ENCODE measurements at regions not wholly inside any gene's neighbourhood (a gene's known extent, or its start where the extent isn't known, plus 50 kb on each side); places are given as distances from the start of the nearest gene placed in this dataset.
"Not testable (repeated sequence)": the region's sequence is repeated elsewhere in the genome, so short reads cannot be mapped to it uniquely, and the experiment has no call there.

DNA sequence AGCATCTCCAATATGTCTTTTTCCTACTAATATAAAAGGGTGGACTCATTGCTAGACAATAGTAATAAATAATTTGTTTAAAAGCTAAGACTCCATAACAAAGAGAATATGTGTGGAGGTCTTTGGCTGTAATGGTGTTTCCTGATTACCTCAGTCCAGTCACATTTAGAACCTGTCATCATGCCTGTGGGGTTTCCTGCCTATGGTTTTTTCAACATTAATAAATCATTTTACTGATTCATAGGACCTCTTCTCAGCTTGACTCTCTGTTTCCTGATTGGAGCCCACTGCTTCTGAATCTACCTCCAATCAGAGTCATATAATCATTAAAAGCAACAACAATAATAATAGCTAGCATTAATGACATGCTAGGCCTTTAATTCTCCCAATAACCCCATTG lies 52.4 kb upstream of the GNAI1 start:
- DNase-seq: no peak

DNA sequence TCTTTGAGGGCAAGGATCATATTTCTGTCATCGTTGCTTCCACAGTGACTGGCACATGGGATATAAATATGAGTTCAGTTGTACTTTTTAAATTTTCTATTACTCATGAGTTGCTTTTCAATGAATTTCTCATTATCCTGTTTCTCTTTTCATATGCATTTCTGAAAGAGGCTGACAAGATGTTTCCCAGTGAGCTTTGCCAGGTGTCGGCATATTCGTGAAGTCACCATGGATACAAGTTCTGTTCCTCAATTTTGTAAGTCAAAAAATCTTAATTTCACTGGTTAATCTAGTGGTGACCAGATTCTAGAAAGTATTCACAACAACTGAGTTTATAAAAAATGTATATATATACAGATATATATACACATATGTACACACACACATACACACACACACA lies 55.7 kb upstream of the GNAI1 start:
- DNase-seq: no peak

DNA sequence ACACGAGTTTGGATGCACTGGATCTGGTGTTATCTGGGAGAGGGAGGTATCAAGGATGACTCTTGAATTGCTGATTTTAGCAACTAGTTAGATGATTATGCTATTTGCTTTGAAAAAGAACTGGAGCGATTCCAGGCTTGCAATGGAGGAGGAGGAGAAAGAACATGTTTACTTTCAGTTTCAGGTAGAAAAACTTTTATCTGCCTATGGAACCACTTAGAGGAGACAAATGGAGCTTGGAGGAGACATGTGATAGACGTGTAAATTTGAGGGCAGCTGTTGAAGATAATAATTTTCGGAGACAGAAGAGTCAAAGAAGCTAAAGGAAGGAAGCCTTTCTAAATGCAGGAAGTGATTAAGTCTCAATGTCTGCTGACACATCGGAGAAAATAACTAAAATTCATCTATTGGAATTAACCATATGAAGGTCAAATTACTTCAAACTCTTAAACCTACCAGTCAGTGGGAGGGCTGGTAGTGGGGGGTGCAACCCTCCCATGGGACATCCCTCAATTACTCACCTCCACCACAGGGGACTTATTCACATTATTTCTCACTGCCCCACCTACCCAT lies 56.4 kb upstream of the GNAI1 start:
- peak; percentile 89 for DNase-seq

DNA sequence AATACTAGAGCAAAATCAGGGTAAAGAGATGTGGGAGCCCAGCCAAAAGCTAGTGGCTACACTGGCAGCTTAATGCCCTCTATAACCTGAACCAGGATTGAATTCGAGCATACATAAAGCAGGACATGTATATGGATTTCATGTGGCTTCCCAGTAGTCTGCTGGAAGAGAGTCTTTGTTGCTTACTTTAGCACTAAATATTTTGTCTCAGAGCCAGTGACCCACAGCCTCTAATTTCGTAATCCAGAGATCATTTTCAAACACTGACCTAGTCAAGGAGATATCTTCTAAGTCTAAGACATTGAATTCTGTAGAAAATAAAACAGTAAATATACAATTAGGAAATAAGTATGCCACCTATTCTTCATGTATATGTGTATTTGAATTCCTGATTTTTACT lies 64.2 kb upstream of the GNAI1 start:
- no peak for DNase-seq

DNA sequence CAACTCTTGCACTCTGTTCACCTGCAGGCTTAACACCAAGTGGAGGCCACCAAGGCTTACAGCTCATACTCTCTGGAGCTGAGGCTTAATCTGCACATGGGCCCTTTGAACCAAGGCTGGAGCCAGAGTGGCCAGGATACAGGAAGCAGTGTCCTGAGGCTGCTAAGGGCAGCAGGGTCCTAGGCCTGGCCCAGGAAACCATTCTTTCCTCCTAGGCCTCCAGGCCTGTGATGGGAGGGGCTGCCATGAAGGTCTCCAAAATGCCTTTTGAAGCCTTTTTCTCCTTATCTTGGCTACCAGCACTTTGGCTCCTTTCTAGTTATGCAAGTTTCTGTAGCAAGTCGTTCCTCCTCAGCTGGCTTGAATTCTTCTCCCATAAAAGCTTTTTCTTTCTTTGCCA lies 68.0 kb upstream of the GNAI1 start:
- peak; percentile 64 for DNase-seq

DNA sequence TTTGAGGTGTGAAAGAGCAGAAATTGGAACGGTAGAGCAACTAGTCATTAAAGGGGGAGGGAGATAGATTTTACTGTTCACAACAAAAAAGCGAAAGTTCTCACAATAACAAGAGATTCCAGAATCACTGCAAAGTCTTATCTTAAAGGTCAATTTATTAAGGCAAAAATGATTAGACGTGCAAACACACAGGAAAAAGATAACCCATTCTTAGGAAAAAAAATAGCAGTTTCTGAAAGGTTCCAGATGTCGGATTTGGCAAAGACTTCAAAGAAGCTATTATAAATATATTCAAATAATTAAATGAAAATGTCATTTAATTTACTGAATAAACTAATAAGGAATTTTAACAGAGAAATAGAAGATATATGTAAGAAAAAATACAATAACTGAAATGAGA lies 70.8 kb upstream of the GNAI1 start:
- no peak for DNase-seq

DNA sequence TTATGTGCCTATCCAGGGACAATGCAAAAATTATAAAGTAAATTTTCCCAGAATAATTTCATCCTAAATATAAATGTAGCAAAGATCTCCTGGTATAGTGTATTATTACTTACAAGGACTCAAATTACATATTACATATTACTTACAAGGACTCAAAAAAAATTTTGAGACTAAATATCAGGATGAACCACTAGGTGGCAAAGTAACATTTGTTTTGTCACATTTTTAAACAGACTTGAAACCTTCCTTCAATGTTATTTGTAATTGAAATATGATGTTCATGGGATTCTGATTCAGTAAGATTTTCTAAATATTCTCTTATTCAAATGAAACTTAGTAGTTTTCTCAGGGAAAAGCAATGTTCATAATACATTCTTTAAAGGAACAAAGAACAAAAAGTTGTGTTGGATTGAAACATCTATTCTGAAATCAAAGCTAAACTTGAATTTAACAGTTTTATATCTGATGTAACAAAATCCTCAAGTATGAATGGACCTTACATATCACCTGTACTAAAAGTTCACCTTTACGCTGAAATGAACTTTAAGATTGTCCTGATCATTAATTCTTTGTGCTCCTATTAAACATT lies 74.3 kb upstream of the GNAI1 start:
- peak; percentile 92 for DNase-seq

DNA sequence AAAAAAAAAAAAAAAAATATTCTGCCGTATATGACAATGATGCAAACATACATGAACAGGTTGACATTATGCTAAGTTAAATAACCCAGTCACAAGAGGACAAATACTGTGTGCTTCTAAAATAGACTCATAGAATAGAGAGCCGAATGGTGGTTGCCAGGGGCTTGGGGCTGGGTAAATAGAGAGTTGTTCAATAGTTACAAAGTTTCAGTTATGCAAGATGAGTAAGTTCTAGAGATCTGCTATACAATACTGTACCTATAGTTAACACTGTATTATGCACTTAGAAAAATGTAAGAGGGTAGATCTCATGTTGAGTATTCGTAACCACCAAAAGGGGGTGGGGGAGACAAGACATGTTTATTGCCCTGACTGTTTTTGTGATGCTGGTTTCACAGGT lies 77.1 kb upstream of the GNAI1 start:
- DNase-seq: no peak

DNA sequence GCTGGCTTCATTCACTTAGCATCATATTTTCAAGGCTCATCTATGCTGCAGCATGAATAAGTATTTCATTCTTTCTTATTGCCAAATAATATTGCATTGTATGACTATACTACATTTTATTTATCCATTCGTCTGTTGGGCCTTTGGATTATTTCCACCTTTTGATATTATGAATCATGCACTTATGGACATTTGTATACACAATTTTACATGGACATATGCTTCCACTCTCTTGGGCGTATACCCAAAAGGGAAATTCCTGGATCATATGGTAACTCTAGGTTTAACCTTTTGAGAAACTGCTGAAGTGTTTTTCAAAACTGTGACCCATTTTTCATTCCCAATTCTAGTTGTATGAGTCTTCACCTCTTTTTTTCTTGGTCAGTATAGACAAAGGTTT lies 80.3 kb upstream of the GNAI1 start:
- no peak for DNase-seq

DNA sequence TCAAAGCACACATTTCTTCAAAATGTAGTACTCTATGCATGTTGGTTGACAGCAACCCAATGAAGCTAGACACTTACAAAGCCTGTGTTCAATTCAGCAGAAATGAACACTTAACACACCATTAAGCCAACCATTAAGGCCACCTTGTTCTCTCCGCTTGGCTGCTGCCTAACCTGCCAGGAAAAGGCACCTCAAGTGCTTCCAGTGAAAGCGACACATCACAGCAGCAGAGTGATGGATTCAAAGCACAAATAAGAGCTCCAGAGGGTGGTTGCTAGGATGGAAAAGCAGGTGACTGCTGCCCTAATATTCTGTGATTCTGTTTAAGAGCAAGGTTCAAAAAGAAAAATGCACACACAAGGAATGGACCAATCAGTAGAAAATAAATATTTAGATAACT lies 81.5 kb upstream of the GNAI1 start:
- no peak for DNase-seq

DNA sequence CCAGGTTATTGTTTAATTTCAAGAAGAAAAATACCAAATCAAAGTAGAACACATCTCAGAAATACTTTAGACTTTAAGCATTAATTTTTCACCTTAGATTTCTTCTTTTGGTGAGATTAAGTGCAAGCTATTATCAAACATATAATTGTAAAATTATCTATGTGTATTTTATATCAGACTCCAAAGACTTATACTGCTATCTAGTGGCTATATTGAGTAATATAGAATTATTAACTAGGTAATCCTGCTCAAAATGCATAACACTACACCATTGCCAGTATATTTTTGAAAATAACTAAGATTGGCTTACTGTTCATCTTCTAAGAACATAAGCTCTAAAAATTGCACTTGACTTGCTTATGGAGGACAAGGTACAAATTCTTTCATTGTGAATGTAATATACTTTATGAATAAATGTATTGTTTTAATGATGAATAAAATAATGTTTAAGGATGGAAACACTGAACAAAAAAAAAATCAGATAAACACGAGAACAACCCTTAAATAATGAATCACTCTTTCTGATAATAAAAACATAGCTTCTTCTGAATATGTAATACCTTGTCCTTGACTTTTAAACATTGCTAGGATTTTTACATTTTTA lies 86.7 kb upstream of the GNAI1 start:
- peak; percentile 74 for DNase-seq

DNA sequence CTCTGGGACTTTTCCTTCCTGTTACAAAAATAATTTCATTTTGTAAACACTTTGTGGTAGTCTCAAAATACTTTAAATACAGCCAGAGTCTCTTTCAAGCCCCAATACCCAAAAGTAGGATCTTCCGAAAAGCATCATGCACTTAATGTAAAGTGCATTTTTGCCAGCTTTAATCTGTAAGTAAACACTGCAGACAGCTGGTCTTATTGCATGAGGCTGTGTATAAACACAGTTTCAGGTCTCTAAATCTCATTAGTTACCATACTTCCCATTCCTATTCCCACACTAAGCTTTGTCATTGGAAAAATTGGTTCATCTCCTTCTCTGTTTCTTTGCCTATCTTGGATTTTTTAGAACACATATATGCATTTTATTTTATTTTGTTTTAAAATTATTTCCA lies 87.6 kb upstream of the GNAI1 start:
- DNase-seq: no peak

DNA sequence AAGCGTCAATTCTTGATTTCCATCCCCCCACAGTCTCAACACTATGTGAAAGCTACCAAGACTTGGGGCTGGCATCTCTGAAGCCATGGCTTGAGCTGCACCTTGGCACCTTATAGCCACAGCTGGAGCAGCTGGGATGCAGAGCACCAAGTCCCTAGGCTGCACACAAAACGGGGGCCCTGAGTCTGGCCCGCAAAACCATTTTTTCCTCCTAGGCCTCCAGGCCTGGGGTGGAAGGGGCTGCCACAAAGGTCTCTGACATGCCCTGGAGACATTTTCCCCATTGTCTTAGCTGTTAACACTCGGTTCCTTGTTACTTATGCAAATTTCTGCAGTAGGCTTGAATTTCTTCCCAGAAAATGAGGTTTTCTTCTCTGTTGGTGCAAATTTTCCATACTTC lies 89.8 kb upstream of the GNAI1 start:
- no peak for DNase-seq

DNA sequence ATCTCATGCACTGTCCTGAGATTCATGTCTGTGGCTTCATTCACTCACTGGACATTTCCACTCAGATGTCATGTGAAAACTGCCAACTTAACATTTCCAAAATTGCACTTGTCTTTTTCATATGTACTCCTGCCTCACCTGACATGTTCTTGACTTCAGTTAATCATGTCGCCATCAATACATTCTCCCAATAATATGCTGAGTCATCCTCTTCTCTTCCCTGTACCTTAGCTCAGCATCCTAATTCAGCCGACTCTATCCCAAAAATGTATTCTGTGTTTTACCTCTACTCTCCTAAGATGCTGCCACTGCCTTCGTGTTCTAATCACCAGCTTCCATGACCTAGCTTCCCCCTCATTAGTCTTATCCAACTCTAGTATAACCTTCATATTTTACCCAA lies 93.9 kb upstream of the GNAI1 start:
- DNase-seq: no peak

DNA sequence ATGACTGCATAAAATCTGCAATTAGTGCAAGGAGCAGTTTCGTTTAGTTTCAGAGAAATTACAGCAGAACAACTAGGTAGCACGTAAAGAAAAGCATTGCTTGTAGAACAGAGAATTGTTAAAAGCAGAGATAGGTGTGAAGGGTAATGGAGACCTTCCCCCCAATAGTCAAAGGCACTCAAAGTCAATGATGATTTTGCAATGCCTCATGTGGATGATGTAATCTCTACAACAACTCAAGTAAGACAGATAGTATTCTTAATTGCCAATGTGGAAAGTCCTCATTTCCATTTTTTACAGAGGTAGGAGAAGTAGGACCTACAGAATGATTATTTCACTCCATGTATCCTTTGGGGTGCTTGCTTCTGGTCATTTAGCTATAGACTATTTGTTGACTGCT lies 94.3 kb upstream of the GNAI1 start:
- DNase-seq: peak; percentile 46

DNA sequence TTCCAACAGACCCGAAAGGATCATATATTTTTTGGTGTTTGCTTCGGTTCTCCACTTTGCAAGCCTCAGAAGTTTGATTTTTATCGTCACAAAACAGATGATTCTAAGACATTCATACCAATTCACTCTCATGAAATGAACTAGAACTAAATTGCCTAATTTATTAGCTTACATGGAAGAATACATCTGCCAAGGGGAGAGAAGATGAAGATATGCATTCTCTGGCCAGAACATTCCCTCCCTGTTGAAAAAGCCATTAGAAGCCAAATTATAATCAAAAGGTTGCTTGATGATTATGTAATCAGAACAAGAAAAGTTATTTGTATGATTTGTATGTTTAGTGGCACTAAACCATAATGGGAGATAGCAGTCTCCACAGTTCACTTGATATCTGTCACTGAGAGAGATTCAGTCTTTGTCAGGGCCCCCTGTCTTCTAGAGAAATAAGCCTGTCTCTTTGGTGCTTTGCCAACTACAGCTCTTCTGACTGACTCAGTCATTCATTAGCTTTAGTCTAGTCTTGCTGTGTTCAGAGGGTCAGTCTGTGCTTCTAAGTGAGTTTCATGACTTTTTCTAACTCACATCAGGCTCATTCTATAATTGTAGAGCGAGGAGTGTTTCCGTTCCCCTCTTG lies 95.3 kb upstream of the GNAI1 start:
- peak; percentile 44 for DNase-seq

DNA sequence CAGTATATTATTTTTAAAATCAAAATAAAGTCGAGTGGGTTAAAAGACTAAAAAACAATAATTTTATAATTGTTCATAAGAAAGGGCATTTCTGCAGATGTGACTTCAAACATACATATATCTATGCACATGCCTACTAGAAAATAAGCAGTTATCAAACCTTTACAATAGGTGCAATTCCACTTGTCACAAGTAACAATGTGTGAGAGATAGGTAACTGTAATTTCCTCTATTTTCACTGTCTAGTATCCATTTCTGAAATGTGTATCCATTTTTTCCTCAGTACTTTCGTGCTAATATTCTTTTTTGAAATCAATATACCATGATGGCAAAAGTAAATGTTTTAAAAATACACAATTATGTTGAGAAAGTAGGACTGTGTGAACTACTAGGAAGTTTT lies 96.9 kb upstream of the GNAI1 start:
- peak; percentile 32 for DNase-seq

DNA sequence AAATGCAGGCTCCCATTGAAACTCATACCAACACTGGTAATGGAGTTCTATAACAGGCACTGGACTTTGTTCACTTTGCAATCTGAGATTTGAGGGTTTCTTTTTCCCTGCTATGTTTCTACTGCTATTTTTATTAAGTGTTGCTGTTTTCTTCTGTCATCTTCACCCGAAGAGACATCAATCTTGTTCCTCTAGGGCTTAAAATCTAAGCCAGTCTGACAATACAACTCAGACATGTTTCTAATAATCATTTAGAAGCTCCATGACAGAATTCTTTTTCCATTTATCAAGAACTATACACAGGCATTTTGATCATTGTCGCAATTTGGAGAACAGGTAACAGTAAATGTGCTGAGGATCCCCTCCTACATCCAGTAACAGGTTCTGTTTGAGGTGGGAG lies 98.5 kb upstream of the GNAI1 start:
- DNase-seq: no peak

DNA sequence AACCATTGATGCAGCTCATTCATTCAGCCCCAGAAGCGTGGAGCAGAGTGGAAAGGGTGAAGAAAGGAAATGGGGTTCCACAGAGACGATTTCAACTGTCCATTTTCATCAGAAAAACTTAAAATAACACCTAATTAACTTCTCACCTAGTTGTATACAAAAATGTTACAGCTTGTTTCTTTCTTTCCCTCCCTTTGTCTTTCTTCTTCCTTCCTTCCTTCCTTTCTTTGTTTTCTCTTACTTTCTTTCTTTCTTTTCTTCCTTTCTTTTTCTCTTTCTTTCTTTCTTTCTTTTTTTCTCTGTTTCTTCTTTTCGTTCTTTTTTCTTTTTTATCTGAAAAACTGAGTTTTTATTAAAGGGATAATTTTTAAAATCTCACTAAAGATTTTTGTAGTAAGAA lies 105.9 kb upstream of the GNAI1 start:
- no peak for DNase-seq

DNA sequence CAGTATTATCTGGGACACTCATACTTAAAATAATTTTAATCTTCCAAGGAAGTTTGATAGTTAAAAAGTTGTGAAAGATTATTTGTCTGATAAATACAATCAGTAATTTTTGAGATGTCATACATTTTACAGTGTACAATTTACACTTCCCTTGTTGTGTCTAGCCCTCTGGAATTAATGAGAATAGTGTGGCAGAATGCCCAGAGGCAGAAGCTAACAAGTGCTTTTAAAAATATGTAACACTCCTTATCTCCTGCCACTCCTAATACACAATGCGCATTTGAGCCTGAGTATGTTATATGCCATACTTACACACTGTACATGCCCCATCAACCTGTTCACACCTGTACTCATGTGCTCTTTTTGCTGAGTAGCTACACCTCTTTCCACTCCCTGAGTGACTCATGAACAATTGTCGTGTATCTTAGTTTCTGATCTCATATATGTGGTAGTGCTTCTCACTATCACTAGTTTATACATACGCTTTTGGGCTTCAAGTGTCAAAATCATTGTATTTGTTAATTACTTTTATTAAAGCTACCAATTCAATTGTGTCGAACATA lies 106.9 kb upstream of the GNAI1 start:
- DNase-seq: no peak

DNA sequence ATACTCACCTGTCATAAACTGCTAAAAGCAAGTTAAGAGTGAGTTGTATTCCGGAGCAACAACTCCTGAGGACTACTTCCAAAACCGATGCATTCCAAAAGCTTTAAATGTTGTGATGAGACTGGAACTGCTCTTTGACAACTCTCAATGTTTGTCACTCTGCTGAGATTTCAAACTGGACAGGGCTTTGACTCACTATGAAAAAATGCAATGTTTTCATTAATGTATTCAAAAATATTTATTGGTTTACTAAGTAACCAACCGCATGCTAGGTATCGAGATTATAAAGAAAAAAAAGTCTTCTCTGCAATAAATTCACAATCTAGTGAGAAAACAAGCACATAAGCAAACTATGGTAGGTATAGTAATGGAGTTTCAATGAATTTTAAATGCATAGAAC lies 107.9 kb upstream of the GNAI1 start:
- no peak for DNase-seq

DNA sequence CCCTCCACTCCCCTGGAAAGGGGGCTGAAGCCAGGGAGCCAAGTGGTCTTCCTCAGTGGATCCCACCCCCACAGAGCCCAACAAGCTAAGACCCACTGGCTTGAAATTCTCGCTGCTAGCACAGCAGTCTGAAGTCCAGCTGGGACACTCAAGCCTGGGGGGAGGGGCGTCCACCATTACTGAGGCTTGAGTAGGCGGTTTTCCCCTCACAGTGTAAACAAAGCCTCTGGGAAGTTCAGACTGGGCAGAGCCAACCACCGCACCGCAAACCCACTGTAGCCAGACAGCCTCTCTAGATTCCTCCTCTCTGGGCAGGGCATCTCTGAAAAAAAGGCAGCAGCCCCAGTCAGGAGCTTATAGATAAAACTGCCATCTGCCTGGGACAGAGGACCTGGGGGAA lies 114.4 kb upstream of the GNAI1 start:
- not testable (repeated sequence) for DNase-seq

DNA sequence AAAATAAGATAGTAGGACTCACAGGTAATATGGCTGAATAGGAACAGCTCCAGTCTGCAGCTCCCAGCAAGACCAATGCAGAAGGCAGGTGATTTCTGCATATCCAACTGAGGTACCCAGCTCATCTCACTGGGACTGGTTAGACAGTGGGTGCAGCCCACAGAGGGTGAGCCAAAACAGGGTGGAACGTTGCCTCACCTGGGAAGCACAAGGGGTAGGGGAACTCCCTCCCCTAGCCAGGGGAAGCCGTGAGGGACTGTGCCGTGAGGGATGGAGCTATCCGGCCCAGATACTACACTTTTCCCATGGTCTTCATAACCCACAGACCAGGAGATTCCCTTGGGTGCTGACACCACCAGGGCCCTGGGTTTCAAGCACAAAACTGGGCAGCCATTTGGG lies 114.8 kb upstream of the GNAI1 start:
- not testable (repeated sequence) for DNase-seq
